ENCODE measurements at regions not wholly inside any gene's neighbourhood (a gene's known extent, or its start where the extent isn't known, plus 50 kb on each side); places are given as distances from the start of the nearest gene placed in this dataset.

DNA sequence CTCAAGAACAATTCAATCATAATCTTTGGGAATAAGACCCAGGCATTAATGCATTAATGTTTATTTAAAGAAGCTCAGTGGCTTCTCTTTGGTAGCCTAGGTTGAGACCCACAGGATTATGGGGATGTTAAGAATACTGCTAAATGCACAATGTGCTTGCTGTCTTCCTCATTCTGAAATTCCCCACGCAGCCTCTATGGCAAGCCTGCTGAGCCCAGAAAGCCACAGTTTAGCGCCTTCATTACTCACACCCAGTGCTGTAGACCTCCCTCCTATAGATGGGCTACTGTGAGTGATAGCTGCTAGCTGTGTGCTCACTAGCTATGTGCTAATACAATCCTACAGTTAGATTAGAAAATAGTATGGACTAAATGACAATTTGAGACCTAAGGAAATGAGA is 90.6 kb downstream of the TNFSF13B start:
- H3K36me3 ChIP-seq: no peaks in the 10 kb centered on the region
- no peaks in the 10 kb centered on the region for H3K9me3 ChIP-seq
- no peaks in the 10 kb centered on the region for H3K4me1 ChIP-seq
- no peak for DNase-seq
- no peak overlapping the region for H3K27ac ChIP-seq
- TF ChIP-seq EP300 (IDR thresholded peaks at IDR 0.05): no peak
- TF ChIP-seq, protein P1, sequence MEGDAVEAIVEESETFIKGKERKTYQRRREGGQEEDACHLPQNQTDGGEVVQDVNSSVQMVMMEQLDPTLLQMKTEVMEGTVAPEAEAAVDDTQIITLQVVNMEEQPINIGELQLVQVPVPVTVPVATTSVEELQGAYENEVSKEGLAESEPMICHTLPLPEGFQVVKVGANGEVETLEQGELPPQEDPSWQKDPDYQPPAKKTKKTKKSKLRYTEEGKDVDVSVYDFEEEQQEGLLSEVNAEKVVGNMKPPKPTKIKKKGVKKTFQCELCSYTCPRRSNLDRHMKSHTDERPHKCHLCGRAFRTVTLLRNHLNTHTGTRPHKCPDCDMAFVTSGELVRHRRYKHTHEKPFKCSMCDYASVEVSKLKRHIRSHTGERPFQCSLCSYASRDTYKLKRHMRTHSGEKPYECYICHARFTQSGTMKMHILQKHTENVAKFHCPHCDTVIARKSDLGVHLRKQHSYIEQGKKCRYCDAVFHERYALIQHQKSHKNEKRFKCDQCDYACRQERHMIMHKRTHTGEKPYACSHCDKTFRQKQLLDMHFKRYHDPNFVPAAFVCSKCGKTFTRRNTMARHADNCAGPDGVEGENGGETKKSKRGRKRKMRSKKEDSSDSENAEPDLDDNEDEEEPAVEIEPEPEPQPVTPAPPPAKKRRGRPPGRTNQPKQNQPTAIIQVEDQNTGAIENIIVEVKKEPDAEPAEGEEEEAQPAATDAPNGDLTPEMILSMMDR (IDR thresholded peaks at IDR 0.05): no peak
- TF ChIP-seq POLR2A (IDR thresholded peaks at IDR 0.05): no peak
- no peak for TF ChIP-seq POLR2AphosphoS5 (IDR thresholded peaks at IDR 0.05)
- H3K4me3 ChIP-seq: no peak overlapping the region
- no peak for ATAC-seq (ENCODE audit: low FRiP score in 2 of 2)
- no peaks in the 10 kb centered on the region for H3K27me3 ChIP-seq
- 79 to 100% methylated on average over 1 to 2 of the region's 2 CpGs for WGBS, 2 donors

DNA sequence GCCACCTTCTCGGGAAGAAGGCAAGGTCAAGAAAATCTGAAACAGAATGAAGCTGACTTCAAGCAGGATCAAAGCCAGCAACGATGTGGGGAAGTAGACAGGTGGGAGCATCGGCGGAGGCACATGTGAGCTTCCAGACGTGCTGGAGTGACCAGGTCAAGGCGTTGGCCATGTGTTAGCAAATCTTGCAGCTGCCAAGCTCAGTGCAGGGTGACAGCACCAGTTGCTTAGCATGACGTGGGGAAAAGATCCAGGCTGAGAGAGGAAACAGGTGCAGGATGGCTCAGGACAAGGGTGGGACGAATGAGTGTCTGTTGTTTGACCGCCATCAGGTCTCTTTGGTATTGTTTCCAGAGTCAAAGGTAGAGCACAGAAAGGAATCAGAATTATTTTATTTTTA is 92.3 kb downstream of the TNFSF13B start:
- no peak overlapping the region for H3K4me3 ChIP-seq
- ATAC-seq (ENCODE audit: low FRiP score in 2 of 2) (no peak), DNase-seq (no peak)
- no peaks in the 10 kb centered on the region for H3K27me3 ChIP-seq
- no peaks in the 10 kb centered on the region for H3K9me3 ChIP-seq
- H3K4me1 ChIP-seq: no peaks in the 10 kb centered on the region
- no peak overlapping the region for H3K27ac ChIP-seq
- H3K36me3 ChIP-seq: no peaks in the 10 kb centered on the region
- 67 to 68% methylated on average over 9 of the region's 9 CpGs for WGBS, 2 donors
- no peak for TF ChIP-seq POLR2AphosphoS5 (IDR thresholded peaks at IDR 0.05)

- Histone ChIP-seq H3K4me1 (no peaks in the 10 kb centered on the region), H3K27me3 (no peaks in the 10 kb centered on the region), H3K4me3 (no peak overlapping the region), H3K27ac (no peak overlapping the region), H3K36me3 (no peaks in the 10 kb centered on the region), H3K9me3 (no peaks in the 10 kb centered on the region)
- whole genome bisulfite sequencing, 2 donors: 40 to 59% methylated on average over 5 of the region's 5 CpGs
- ATAC-seq (ENCODE audit: low FRiP score in 2 of 2): no peak
- DNase-seq: no peak
- TF ChIP-seq POLR2A (IDR thresholded peaks at IDR 0.05): no peak
- no peak for TF ChIP-seq EP300 (IDR thresholded peaks at IDR 0.05)
- TF ChIP-seq, protein P1 (IDR thresholded peaks at IDR 0.05): no peak
- no peak for TF ChIP-seq POLR2AphosphoS5 (IDR thresholded peaks at IDR 0.05)
These were observed 94.1 kb downstream of the TNFSF13B start for GRCh38 chr13:108363666-108364065.

DNA sequence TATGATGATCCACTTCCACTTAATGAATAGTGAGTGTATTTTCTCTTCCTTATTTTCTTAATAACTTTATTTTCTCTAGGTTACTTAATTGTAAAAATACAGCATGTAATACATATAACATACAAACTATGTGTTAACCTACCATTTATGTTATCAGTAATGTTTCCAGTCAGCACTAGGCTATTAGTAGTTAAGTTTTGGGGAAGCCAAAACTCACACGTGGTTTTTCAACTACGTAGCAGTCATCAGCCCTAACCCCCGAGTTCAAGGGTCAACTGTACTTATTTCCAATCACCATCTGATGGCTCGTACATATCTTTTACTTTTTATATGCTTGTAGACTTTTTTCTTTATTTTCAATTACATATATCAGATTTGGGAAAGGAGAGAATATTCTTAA is 95.7 kb downstream of the TNFSF13B start:
- 53% methylated on average over 4 of the region's 4 CpGs for WGBS, 2 donors
- no peak overlapping the region for H3K4me3 ChIP-seq
- no peak for TF ChIP-seq POLR2A (IDR thresholded peaks at IDR 0.05)
- no peak for TF ChIP-seq EP300 (IDR thresholded peaks at IDR 0.05)
- TF ChIP-seq, protein P1 (IDR thresholded peaks at IDR 0.05): no peak
- no peak for TF ChIP-seq POLR2AphosphoS5 (IDR thresholded peaks at IDR 0.05)
- H3K36me3 ChIP-seq: no peaks in the 10 kb centered on the region
- no peak for ATAC-seq (ENCODE audit: low FRiP score in 2 of 2)
- no peaks in the 10 kb centered on the region for H3K27me3 ChIP-seq
- no peaks in the 10 kb centered on the region for H3K9me3 ChIP-seq
- no peaks in the 10 kb centered on the region for H3K4me1 ChIP-seq
- DNase-seq: no peak
- H3K27ac ChIP-seq: no peak overlapping the region

DNA sequence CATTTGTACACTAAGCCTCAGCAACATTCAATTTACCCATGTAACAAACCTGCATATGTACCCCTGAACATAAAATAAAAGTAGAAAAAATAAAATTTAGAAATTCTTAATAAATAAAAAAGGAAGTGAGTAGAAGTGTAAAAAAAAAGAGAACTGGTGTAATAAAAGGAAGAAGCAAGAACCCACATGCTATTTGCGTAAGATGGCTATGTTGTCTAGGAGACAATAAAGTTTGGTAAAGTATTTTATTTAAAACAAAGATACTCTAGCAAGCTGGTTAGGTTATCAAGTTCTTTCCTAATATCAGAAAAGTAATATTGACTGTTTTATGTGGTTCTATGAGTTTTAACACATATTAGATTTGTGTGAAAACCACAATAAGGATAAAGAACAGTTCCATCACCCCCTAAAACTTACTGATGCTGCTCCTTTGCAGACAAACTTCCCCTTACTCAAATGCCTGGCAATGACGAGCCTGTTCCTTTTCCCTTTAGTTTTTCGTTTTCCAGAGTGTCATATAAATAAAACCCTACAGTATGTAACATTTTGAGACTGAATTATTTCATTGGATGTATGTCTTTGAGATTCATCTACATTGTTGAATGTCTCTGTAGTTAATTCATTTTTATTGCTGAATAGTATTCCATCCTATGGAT is 98.9 kb downstream of the TNFSF13B start:
- Histone ChIP-seq H3K9me3 (no peaks in the 10 kb centered on the region), H3K36me3 (no peaks in the 10 kb centered on the region), H3K27ac (peak overlapping the region in 2 of 4 donors; percentile 11 to 48), H3K27me3 (no peaks in the 10 kb centered on the region), H3K4me1 (no peaks in the 10 kb centered on the region), H3K4me3 (no peak overlapping the region)
- 59 to 62% methylated on average over 3 of the region's 3 CpGs for WGBS, 2 donors
- TF ChIP-seq POLR2A (IDR thresholded peaks at IDR 0.05) (no peak), EP300 (IDR thresholded peaks at IDR 0.05) (no peak), POLR2AphosphoS5 (IDR thresholded peaks at IDR 0.05) (no peak)
- TF ChIP-seq, protein P1 (IDR thresholded peaks at IDR 0.05): no peak
- DNase-seq: no peak
- peak in 1 of 2 donors; percentile 68 for ATAC-seq (ENCODE audit: low FRiP score in 2 of 2)
